UCSD-AML1 (cell line): ENCODE measurements at regions not wholly inside any gene's neighbourhood (a gene's known extent, or its start where the extent isn't known, plus 50 kb on each side); places are given as distances from the start of the nearest gene placed in this dataset.

Experiments
- DNase-seq: peaks from one replicate; lab custom pipeline; 2025; ENCODE audit not compliant: unreplicated experiment; lab: John Stamatoyannopoulos, UW

DNA sequence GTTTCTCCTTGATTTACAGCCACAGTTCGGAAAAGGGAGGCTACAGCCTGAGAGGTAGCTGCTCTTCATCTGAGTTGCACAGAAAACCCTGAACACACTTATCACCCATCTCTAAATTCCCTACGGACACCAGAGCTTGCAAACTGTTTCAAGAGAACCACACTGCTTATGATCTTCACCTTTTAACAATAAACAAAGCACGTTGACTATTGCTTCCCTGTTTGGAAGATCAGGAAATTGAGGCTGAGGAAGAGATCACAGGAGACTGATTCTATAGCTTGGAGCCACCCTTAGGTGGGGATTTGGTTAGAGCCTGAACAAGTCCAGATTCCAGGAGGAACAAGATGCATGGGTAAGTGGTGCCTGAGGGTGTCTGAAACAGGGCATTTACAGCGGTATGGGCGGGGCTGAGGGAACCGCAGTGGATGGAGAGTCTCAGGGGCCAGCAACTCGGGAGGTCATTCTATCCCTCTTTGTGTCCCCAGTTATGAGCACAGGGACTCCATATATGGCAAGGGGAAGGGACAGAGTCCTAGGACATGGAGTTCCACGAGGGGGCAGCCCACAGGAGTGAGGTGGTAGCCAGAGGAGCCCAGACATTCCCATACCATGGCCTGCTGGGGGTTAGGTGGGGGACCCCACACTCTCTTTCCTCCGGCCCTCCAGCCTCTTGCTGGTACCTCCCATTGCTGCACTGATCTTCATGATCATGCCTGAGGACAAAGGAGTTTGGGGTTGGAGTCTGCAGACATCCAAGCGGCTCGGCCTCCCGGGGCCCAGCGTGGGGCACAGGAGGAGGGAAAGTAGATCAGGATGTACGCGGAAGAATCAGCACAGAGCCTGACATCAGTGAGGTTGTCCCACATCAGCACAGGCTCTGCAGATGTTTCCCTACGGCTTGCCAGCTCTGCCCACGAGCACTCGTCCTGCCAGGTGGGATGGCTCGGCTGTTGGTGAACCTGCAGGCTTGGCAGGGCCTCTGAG lies 162.3 kb upstream of the ZNF536 start:
- DNase-seq, result no peak

- DNase-seq, result no peak
Measured at GRCh38 chr19:30212574-30212973, 159.6 kb upstream of the ZNF536 start.

DNA sequence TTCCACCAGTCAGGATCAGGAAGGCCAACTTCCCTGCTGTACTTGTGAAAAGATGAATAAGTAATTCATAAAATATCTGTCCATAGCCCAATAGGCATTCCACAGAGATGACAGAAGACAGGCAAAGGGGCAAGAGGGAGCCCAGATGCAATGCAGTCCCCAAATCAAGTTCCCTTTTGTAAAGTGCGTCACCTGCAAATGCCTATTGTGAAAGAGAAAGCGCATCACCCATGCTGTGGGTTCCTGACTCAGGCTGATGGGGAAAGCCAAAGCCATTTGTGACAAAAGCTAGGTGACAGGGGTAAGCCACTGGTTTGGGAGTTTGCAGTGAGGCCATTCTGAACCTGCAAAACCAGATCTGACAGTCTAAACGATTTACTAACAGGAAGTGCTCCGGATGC lies 157.5 kb upstream of the ZNF536 start:
- DNase-seq, result peak; percentile 18

GRCh38 chr19:30215248-30215647 lies 156.9 kb upstream of the ZNF536 start:
- no peak for DNase-seq

DNA sequence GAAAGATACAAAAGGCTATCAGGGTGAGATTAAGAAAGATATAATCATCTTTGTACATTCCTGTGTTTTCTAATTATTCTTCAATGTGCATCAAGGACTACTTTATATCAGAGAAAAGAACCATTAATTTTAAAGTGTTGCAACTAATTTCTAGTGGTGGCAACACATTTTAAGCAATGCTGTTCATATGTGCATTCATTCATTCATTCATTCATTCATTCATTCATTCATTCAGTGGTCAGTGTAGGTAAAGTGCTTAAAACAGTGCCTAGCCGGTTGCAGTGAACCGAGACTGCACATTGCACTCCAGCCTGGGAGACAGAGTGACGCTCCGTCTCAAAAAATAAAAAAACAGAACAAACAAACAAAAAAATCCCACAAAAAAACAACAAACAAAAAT lies 155.7 kb upstream of the ZNF536 start:
- no peak for DNase-seq

- no peak for DNase-seq
Measured at GRCh38 chr19:30217461-30217860, 154.7 kb upstream of the ZNF536 start.

- DNase-seq, result no peak
Measured at GRCh38 chr19:30219702-30220101, 152.5 kb upstream of the ZNF536 start.

GRCh38 chr19:30221176-30221575 lies 151.0 kb upstream of the ZNF536 start:
- no peak for DNase-seq

GRCh38 chr19:30222428-30222873 lies 149.7 kb upstream of the ZNF536 start:
- DNase-seq, result peak; percentile 19

- no peak for DNase-seq
Measured at GRCh38 chr19:30222992-30223865, 149.0 kb upstream of the ZNF536 start.

GRCh38 chr19:30223866-30224688 lies 148.1 kb upstream of the ZNF536 start:
- no peak for DNase-seq

DNA sequence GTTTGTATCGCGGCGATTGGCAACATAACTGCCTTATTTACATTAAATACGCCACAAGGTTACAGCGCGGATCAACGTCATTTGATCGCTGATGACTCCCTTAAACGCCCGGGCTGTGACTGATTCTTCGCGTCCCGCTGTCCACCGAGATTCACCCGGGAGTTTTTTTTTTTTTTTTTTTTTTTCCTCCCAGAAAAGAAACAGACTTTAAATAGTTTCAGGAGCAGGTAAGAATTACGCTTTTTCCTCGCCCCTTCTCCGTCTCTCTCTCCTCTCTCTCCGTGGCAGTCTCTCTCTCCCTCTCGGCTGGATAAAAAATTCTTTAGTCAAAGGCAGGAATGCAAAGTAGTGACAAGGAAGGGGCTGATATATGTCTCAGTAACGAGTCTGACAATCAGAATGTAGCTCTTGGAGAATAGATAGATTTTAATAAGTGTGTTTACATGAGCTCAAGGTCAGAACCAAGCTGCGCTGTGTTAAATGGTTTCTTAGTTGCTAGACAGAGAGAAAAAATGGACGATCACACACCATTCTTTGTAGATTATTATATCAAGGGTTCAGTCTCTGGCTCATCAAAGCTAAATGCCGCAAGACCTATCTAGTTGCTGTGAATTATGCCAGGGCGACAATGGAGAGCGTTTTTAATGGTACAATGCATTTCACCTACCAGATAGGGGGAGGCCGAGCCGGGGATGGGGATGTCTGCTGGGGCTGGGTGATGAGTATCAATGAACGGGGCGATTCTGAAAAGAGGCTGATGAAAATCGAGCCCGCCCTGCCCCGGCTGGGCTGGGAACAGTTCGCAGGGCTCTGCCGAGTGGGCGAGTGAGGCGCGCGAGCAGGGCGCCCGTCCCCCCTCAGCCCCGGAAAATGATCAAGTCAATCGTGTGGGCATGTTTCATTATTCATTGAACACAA lies 147.2 kb upstream of the ZNF536 start:
- no peak for DNase-seq

- DNase-seq, result no peak
Measured at GRCh38 chr19:30225676-30226463, 146.3 kb upstream of the ZNF536 start.

- no peak for DNase-seq
Measured at GRCh38 chr19:30226464-30227011, 145.6 kb upstream of the ZNF536 start.

- DNase-seq, result no peak
Measured at GRCh38 chr19:30227012-30227621, 145.1 kb upstream of the ZNF536 start.

DNA sequence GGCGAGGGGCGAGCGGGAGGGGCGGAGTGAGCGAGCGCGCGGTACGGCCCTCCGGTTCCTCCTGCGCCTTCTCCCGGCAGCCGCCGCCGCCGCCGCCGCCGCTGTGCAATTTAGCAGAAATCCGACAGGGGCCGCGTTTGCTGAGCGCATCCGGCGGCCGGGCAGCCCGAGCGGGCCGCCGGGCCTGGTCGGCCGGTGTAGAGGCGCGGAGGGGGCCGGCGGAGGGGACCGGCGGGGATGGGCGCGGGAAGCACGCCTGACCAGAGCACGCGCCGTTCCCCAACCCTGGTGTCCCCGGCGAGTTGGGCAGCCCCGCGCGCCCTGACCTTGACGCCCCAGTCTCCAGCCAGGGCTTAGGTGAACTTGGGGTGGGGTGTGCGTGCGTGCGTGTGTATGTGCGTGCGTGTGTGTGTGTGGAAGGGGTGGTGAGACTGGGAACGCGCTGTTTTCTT lies 144.5 kb upstream of the ZNF536 start:
- peak; percentile 62 for DNase-seq

DNA sequence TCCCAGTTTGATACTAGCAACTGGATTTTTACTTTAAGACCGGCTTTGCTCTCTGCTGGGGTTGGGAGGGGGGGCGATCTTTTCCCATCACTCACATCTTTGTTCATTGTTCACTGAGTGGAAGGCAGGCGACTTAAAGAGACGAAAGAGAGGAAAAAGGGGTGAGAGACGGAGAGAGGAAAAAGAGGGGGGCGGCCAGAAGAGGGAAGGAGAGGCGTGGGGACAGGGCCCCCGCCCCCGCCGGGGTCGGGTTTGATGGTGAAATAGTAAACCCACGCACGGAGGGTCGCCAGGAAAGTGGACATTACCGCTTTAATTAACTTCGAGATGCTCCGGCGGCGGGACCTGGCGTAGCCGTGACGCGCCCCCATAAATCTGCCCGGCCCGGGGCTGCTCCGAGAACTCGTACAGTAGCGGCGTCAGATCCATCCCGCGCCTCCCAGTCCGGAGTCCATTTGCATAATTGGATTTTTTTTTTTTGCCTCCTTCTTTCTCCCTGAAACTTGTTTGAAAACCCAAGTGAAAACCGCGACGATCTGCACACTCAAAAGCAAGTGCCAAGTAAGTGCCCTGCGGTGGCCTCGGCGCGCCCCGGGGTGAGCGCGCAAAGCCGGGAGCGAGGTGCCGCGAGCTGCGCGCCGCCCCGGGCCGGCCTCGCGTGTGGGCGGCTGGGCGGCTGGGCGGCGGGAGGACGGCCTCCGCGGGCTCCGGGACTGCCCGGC lies 143.9 kb upstream of the ZNF536 start:
- DNase-seq, result no peak
